MM.1S (cell line): ENCODE measurements at regions not wholly inside any gene's neighbourhood (a gene's known extent, or its start where the extent isn't known, plus 50 kb on each side); places are given as distances from the start of the nearest gene placed in this dataset.

Source experiments
- DNase-seq: peaks from one replicate; pipeline ENCODE4 v3.0.0-alpha.2; 2015
- H2AFZ ChIP-seq: fragments of 300-600 bp; sonication (generic); 2 replicates; pipeline ENCODE4 v1.6.0; 2016; ENCODE audit warnings: antibody characterized with exemption, low read length
- H3F3A ChIP-seq: fragments of 300-600 bp; sonication (generic); 2 replicates; pipeline ENCODE4 v1.6.1; 2016; ENCODE audit warnings: mild to moderate bottlenecking, antibody characterized with exemption, low read length, moderate library complexity, mixed read lengths; ENCODE audit not compliant: insufficient read depth
- H3K27ac ChIP-seq: fragments of 300-600 bp; sonication (generic); 2 replicates; pipeline ENCODE4 v1.5.1; 2016; ENCODE audit warnings: mild to moderate bottlenecking, low read length
- H3K27me3 ChIP-seq: fragments of 300-600 bp; sonication (generic); replicated peaks from 2 replicates; pipeline ENCODE4 v1.6.0; 2016; ENCODE audit warnings: low read length; ENCODE audit not compliant: insufficient read depth
- H3K36me3 ChIP-seq: fragments of 300-600 bp; sonication (generic); replicated peaks from 2 replicates; pipeline ENCODE4 v1.6.1; 2016; ENCODE audit warnings: mild to moderate bottlenecking, low read length, mixed read lengths; ENCODE audit not compliant: insufficient read depth
- H3K4me1 ChIP-seq: fragments of 300-600 bp; sonication (generic); 2 replicates; pipeline ENCODE4 v1.6.1; 2016; ENCODE audit warnings: low read length, mixed read lengths
- H3K4me2 ChIP-seq: fragments of 300-600 bp; sonication (generic); 2 replicates; pipeline ENCODE4 v1.6.0; 2016; ENCODE audit warnings: low read depth, low read length
- H3K4me3 ChIP-seq: fragments of 300-600 bp; sonication (generic); 2 replicates; pipeline ENCODE4 v1.5.1; 2016; ENCODE audit warnings: low read length, mixed read lengths
- H3K79me2 ChIP-seq: fragments of 300-600 bp; sonication (generic); 2 replicates; pipeline ENCODE4 v1.6.1; 2016; ENCODE audit warnings: mixed run types, low read length, mixed read lengths
- H3K9ac ChIP-seq: fragments of 300-600 bp; sonication (generic); 2 replicates; pipeline ENCODE4 v1.6.1; 2016; ENCODE audit warnings: low read length, mixed read lengths
- H3K9me2 ChIP-seq: fragments of 300-600 bp; sonication (generic); replicated peaks from 2 replicates; pipeline ENCODE4 v1.6.1; 2016; ENCODE audit warnings: mild to moderate bottlenecking, low read length, mixed read lengths; ENCODE audit not compliant: insufficient read depth
- H3K9me3 ChIP-seq: fragments of 300-600 bp; sonication (generic); replicated peaks from 2 replicates; pipeline ENCODE4 v1.6.1; 2016; ENCODE audit warnings: mild to moderate bottlenecking, low read length, mixed read lengths; ENCODE audit not compliant: insufficient read depth
- H4K20me1 ChIP-seq: fragments of 300-600 bp; sonication (generic); 2 replicates; pipeline ENCODE4 v1.6.1; 2016; ENCODE audit warnings: mild to moderate bottlenecking, low read length, moderate library complexity, mixed read lengths; ENCODE audit not compliant: insufficient read depth
- EZH2 ChIP-seq: fragments of 300-600 bp; sonication (generic); optimal IDR thresholded peaks from 2 replicates; pipeline ENCODE3; 2017; ENCODE audit warnings: low read depth, mild to moderate bottlenecking, antibody characterized with exemption, low read length, mixed read lengths
- EZH2phosphoT487 ChIP-seq: fragments of 300-600 bp; sonication (generic); IDR thresholded peaks from 2 replicates; pipeline ENCODE4 v1.6.1; 2018; ENCODE audit warnings: antibody characterized with exemption, low read length
- TF ChIP-seq, protein P1 (sequence below): fragments of 300-600 bp; sonication (generic); IDR thresholded peaks from 2 replicates; pipeline ENCODE4 v1.5.1; 2016; ENCODE audit warnings: antibody characterized with exemption, low read length, mixed read lengths

DNA sequence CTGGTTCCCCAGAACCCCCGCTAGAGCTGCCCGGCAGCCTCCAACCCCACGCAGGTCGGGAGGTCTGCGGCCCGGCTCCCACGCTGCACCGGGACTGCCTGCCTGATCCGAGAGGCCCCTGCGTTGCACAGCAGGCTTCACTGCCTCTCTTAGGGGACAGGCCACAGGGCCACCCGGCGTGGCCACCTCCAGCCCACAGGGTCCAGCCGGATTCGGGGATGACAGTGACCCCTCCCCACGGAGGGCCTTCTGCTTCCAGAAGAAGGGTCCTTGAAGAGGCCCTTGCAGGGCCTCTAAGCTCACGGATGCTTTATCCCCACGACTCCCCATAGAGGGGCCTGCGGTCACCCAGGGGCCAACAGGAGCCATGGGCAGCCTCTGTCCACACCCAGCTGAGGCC is 66.1 kb upstream of the PPP1R26 start:
- Histone ChIP-seq H3K79me2 (no peaks in the 10 kb centered on the region), H3K9ac (no peak overlapping the region), H3F3A (no peaks in the 10 kb centered on the region), H2AFZ (no peak overlapping the region), H3K9me2 (no peaks in the 10 kb centered on the region), H3K36me3 (no peaks in the 10 kb centered on the region), H3K27ac (no peak overlapping the region), H4K20me1 (no peaks in the 10 kb centered on the region), H3K27me3 (peaks cover 83% of the 10 kb centered on the region), H3K4me3 (no peak overlapping the region), H3K4me2 (no peak overlapping the region), H3K4me1 (no peaks in the 10 kb centered on the region), H3K9me3 (no peaks in the 10 kb centered on the region)
- TF ChIP-seq, protein P1, sequence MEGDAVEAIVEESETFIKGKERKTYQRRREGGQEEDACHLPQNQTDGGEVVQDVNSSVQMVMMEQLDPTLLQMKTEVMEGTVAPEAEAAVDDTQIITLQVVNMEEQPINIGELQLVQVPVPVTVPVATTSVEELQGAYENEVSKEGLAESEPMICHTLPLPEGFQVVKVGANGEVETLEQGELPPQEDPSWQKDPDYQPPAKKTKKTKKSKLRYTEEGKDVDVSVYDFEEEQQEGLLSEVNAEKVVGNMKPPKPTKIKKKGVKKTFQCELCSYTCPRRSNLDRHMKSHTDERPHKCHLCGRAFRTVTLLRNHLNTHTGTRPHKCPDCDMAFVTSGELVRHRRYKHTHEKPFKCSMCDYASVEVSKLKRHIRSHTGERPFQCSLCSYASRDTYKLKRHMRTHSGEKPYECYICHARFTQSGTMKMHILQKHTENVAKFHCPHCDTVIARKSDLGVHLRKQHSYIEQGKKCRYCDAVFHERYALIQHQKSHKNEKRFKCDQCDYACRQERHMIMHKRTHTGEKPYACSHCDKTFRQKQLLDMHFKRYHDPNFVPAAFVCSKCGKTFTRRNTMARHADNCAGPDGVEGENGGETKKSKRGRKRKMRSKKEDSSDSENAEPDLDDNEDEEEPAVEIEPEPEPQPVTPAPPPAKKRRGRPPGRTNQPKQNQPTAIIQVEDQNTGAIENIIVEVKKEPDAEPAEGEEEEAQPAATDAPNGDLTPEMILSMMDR, result no peak
- no peak for TF ChIP-seq EZH2
- TF ChIP-seq EZH2phosphoT487, result no peak
- no peak for DNase-seq

DNA sequence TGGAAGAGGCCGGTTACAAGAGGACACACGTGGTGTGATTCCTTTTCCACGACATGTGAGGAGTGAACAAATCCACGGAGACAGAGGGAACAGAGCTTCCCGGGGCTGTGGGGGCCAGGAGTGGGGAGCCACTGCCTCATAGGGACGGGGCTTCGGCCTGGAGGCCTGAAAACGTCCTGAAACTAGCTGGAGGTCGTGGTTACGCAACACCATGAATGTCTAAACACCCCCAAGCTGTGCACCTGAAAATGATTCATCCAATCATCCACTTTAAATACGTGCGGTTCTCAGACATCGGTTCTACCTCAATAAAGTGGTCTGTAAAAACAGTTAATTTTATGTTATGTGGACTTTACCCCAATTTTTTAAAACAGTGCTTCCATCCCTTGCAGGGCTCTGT is 65.3 kb upstream of the PPP1R26 start:
- Histone ChIP-seq H3K27ac (no peak overlapping the region), H3K4me2 (no peak overlapping the region), H3K9me3 (no peaks in the 10 kb centered on the region), H3F3A (no peaks in the 10 kb centered on the region), H3K79me2 (no peaks in the 10 kb centered on the region), H4K20me1 (no peaks in the 10 kb centered on the region), H3K36me3 (no peaks in the 10 kb centered on the region), H3K4me1 (no peaks in the 10 kb centered on the region), H3K27me3 (peaks cover 83% of the 10 kb centered on the region), H2AFZ (no peak overlapping the region), H3K4me3 (no peak overlapping the region), H3K9me2 (no peaks in the 10 kb centered on the region), H3K9ac (no peak overlapping the region)
- DNase-seq, result no peak
- TF ChIP-seq, protein P1, result no peak
- TF ChIP-seq EZH2 (no peak), EZH2phosphoT487 (no peak)

DNA sequence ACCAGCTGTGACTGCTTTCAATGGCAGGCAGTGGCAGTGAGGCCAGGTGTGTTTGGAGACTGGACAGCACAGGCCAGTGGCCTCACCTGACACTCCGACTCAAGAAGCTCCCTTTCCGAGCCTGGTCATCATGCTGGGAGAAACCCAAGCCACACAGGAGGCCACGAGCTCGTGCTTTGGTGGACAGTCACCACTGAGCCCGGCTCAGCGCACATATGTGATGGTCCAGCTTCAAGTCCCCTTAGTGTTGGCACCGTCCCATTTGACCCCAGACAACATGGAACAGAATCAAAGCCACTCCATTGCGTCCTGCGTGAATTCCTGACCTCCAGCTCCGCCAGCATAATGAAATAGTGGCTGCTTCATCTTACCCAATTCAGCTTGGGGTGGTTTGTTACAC is 64.0 kb upstream of the PPP1R26 start:
- H3K27me3 ChIP-seq, result peaks cover 81% of the 10 kb centered on the region
- H3K4me3 ChIP-seq, result no peak overlapping the region
- no peaks in the 10 kb centered on the region for H3K9me3 ChIP-seq
- H3K36me3 ChIP-seq, result no peaks in the 10 kb centered on the region
- TF ChIP-seq EZH2, result no peak
- TF ChIP-seq EZH2phosphoT487, result no peak
- TF ChIP-seq, protein P1, result no peak
- no peak overlapping the region for H2AFZ ChIP-seq
- H3K4me2 ChIP-seq, result no peak overlapping the region
- no peak for DNase-seq
- H4K20me1 ChIP-seq, result no peaks in the 10 kb centered on the region
- H3F3A ChIP-seq, result no peaks in the 10 kb centered on the region
- no peak overlapping the region for H3K9ac ChIP-seq
- H3K9me2 ChIP-seq, result no peaks in the 10 kb centered on the region
- H3K4me1 ChIP-seq, result no peaks in the 10 kb centered on the region
- no peak overlapping the region for H3K27ac ChIP-seq
- no peaks in the 10 kb centered on the region for H3K79me2 ChIP-seq
